GM23338 (cell line): ENCODE measurements at regions not wholly inside any gene's neighbourhood (a gene's known extent, or its start where the extent isn't known, plus 50 kb on each side); places are given as distances from the start of the nearest gene placed in this dataset.

Experiments used
- ATAC-seq: fragments of 200-7000 bp; cut with Tn5 transposase; 3 replicates; pipeline ENCODE4 v1.9.1; 2020
- DNase-seq: peaks from one replicate; pipeline ENCODE4 v3.0.0-alpha.2; 2015; ENCODE audit warnings: low spot score
- H2AFZ ChIP-seq: fragments of 200-600 bp; sonication (generic); 2 replicates; pipeline ENCODE4 v1.8.0; 2016; ENCODE audit warnings: antibody characterized with exemption, mild to moderate bottlenecking, moderate library complexity
- H3F3A ChIP-seq: fragments of 200-600 bp; sonication (generic); replicated peaks from 2 replicates; pipeline ENCODE4 v1.8.0; 2017; ENCODE audit warnings: antibody characterized with exemption, mixed run types, low read depth
- H3K27ac ChIP-seq: fragments of 200-600 bp; sonication (generic); 2 replicates; pipeline ENCODE4 v1.6.1; 2016; ENCODE audit warnings: low read depth
- H3K27me3 ChIP-seq: fragments of 200-600 bp; sonication (generic); 2 replicates; pipeline ENCODE4 v1.8.0; 2016; ENCODE audit warnings: mild to moderate bottlenecking, mixed run types, moderate library complexity; ENCODE audit not compliant: insufficient read depth
- H3K36me3 ChIP-seq: fragments of 200-600 bp; sonication (generic); 2 replicates; pipeline ENCODE4 v1.8.0; 2016; ENCODE audit warnings: mild to moderate bottlenecking; ENCODE audit not compliant: insufficient read depth
- H3K4me1 ChIP-seq: fragments of 200-600 bp; sonication (generic); 2 replicates; pipeline ENCODE4 v1.8.0; 2016; ENCODE audit warnings: mild to moderate bottlenecking, moderate library complexity; ENCODE audit not compliant: insufficient read depth
- H3K4me2 ChIP-seq: fragments of 200-600 bp; sonication (generic); 2 replicates; pipeline ENCODE4 v1.7.1; 2017; ENCODE audit warnings: mixed run types
- H3K4me3 ChIP-seq: fragments of 200-600 bp; sonication (generic); 2 replicates; pipeline ENCODE4 v1.6.1; 2016; ENCODE audit warnings: mixed run types
- H3K79me2 ChIP-seq: fragments of 200-600 bp; sonication (generic); replicated peaks from 2 replicates; pipeline ENCODE4 v1.8.0; 2017; ENCODE audit warnings: mild to moderate bottlenecking; ENCODE audit not compliant: insufficient read depth
- H3K9me2 ChIP-seq: fragments of 200-600 bp; sonication (generic); 2 replicates; pipeline ENCODE4 v1.8.0; 2017; ENCODE audit not compliant: insufficient read depth
- H4K20me1 ChIP-seq: fragments of 200-600 bp; sonication (generic); replicated peaks from 2 replicates; pipeline ENCODE4 v1.8.0; 2017; ENCODE audit warnings: mild to moderate bottlenecking; ENCODE audit not compliant: insufficient read depth
- H3K27ac Mint-ChIP-seq: 2 replicates; pipeline ENCODE4 v1.8.0; 2020; ENCODE audit warnings: inconsistent platforms, mild to moderate bottlenecking, moderate library complexity, mixed read lengths
- H3K27me3 Mint-ChIP-seq: 3 replicates; pipeline ENCODE4 v1.8.0; 2022; ENCODE audit warnings: low read depth, mild to moderate bottlenecking, moderate library complexity, mixed read lengths, inconsistent platforms; ENCODE audit not compliant: insufficient read depth, poor library complexity
- H3K36me3 Mint-ChIP-seq: 3 replicates; pipeline ENCODE4 v1.8.0; 2021; ENCODE audit warnings: low read depth, mild to moderate bottlenecking, inconsistent platforms, moderate library complexity, mixed read lengths
- H3K4me1 Mint-ChIP-seq: 3 replicates; pipeline ENCODE4 v1.8.0; 2020; ENCODE audit warnings: mild to moderate bottlenecking, inconsistent platforms, mixed read lengths
- H3K4me3 Mint-ChIP-seq: 3 replicates; pipeline ENCODE4 v1.8.0; 2021; ENCODE audit warnings: moderate library complexity, mild to moderate bottlenecking, inconsistent platforms, mixed read lengths
- H3K9me3 Mint-ChIP-seq: 3 replicates; pipeline ENCODE4 v1.8.0; 2020; ENCODE audit warnings: moderate library complexity, mild to moderate bottlenecking, inconsistent platforms, mixed read lengths
- CREB1 ChIP-seq: fragments of 250-450 bp; sonication (Bioruptor Pico); IDR thresholded peaks from 2 replicates; pipeline ENCODE4 v1.5.0; 2020; ENCODE audit warnings: low read depth, mild to moderate bottlenecking, moderate library complexity
- ETS1 ChIP-seq: IDR thresholded peaks from 2 replicates; pipeline ENCODE4 v1.6.1; 2016; ENCODE audit warnings: antibody characterized with exemption
- EZH2phosphoT487 ChIP-seq: fragments of 200-600 bp; sonication (generic); IDR thresholded peaks from one replicate; pipeline ENCODE4 v1.8.1; 2018; ENCODE audit warnings: antibody characterized with exemption; ENCODE audit not compliant: unreplicated experiment
- JUNB ChIP-seq: IDR thresholded peaks from one replicate; pipeline ENCODE4 v1.6.1; 2016; ENCODE audit warnings: antibody characterized with exemption; ENCODE audit not compliant: unreplicated experiment
- NANOG ChIP-seq: IDR thresholded peaks from 2 replicates; pipeline ENCODE4 v1.6.1; 2016; ENCODE audit warnings: antibody characterized with exemption, borderline replicate concordance
- POLR2AphosphoS5 ChIP-seq: IDR thresholded peaks from 2 replicates; pipeline ENCODE4 v1.6.1; 2016; ENCODE audit warnings: antibody characterized with exemption, low read depth
- ZNF114 ChIP-seq: fragments of 250-450 bp; sonication (Bioruptor Pico); IDR thresholded peaks from 2 replicates; pipeline ENCODE4 v1.5.0; 2020; ENCODE audit warnings: mild to moderate bottlenecking, moderate library complexity
- ZNF331 ChIP-seq: fragments of 250-450 bp; sonication (Bioruptor Pico); IDR thresholded peaks from 2 replicates; pipeline ENCODE4 v1.5.0; 2020; ENCODE audit warnings: low read depth, mild to moderate bottlenecking, moderate library complexity
- TF ChIP-seq, protein P1 (sequence below): IDR thresholded peaks from one replicate; pipeline ENCODE4 v1.6.1; 2018; ENCODE audit warnings: antibody characterized with exemption; ENCODE audit not compliant: unreplicated experiment
- TF ChIP-seq, protein P2 (sequence below): fragments of 250-450 bp; sonication (Bioruptor Pico); IDR thresholded peaks from 2 replicates; pipeline ENCODE4 v1.5.0; 2020; ENCODE audit warnings: mild to moderate bottlenecking, moderate library complexity

DNA sequence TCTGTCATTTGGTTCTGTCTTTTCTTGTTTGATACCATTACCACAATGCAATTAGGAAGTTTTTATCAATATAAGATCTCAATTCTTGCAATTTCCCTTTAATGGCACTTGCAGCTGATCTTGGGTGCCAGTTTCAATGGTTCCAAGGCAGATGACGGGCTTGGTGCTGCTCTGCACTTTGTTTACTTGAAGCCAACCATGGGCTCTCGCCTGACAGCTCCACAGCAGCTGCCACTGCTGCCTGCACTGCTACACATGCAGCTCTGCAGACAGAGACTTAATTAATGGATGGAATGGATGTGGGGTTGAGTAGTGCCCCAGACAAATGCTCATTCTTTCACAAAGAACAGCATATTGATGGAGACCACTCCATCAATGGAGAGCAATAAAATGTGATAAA, 1024.3 kb upstream of the EPHA7 start:
- Mint-ChIP-seq H3K4me1 (peaks cover 5% of the 10 kb centered on the region; the same call in 1 of the 3 replicates), H3K9me3 (no peaks in the 10 kb centered on the region; the same call in 2 of the 3 replicates), H3K36me3 (no peaks in the 10 kb centered on the region), H3K27me3 (peaks cover 1% of the 10 kb centered on the region), H3K27ac (no peak overlapping the region), H3K4me3 (no peak overlapping the region)
- DNase-seq (no peak), ATAC-seq (no peak)
- no peaks in the 10 kb centered on the region for H3F3A ChIP-seq
- no peaks in the 10 kb centered on the region for H3K36me3 ChIP-seq
- H3K4me2 ChIP-seq, result no peak overlapping the region
- TF ChIP-seq CREB1 (no peak), ZNF114 (CRISPR knock-in tag) (no peak), NANOG (no peak), ZNF331 (CRISPR knock-in tag) (no peak), EZH2phosphoT487 (no peak), JUNB (no peak)
- TF ChIP-seq, protein P1, sequence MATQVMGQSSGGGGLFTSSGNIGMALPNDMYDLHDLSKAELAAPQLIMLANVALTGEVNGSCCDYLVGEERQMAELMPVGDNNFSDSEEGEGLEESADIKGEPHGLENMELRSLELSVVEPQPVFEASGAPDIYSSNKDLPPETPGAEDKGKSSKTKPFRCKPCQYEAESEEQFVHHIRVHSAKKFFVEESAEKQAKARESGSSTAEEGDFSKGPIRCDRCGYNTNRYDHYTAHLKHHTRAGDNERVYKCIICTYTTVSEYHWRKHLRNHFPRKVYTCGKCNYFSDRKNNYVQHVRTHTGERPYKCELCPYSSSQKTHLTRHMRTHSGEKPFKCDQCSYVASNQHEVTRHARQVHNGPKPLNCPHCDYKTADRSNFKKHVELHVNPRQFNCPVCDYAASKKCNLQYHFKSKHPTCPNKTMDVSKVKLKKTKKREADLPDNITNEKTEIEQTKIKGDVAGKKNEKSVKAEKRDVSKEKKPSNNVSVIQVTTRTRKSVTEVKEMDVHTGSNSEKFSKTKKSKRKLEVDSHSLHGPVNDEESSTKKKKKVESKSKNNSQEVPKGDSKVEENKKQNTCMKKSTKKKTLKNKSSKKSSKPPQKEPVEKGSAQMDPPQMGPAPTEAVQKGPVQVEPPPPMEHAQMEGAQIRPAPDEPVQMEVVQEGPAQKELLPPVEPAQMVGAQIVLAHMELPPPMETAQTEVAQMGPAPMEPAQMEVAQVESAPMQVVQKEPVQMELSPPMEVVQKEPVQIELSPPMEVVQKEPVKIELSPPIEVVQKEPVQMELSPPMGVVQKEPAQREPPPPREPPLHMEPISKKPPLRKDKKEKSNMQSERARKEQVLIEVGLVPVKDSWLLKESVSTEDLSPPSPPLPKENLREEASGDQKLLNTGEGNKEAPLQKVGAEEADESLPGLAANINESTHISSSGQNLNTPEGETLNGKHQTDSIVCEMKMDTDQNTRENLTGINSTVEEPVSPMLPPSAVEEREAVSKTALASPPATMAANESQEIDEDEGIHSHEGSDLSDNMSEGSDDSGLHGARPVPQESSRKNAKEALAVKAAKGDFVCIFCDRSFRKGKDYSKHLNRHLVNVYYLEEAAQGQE, result no peak
- H3K4me1 ChIP-seq, result no peaks in the 10 kb centered on the region
- H3K4me3 ChIP-seq, result no peak overlapping the region
- H3K79me2 ChIP-seq, result no peaks in the 10 kb centered on the region
- no peaks in the 10 kb centered on the region for H4K20me1 ChIP-seq
- H3K27me3 ChIP-seq, result no peaks in the 10 kb centered on the region
- no peak overlapping the region for H3K27ac ChIP-seq
- H2AFZ ChIP-seq, result no peak overlapping the region
- H3K9me2 ChIP-seq, result peaks cover 7% of the 10 kb centered on the region; the same call in 1 of the 2 replicates

GRCh38 chr6:94424692-94425091, 1005.3 kb upstream of the EPHA7 start:
- DNase-seq, result no peak
- no peak for ATAC-seq
- H3K27ac ChIP-seq, result no peak overlapping the region
- H4K20me1 ChIP-seq, result no peaks in the 10 kb centered on the region
- no peak overlapping the region for H3K4me2 ChIP-seq
- no peaks in the 10 kb centered on the region for H3K27me3 Mint-ChIP-seq
- H3F3A ChIP-seq, result no peaks in the 10 kb centered on the region
- H3K27ac Mint-ChIP-seq, result no peak overlapping the region
- H2AFZ ChIP-seq, result no peak overlapping the region
- H3K4me1 Mint-ChIP-seq, result no peaks in the 10 kb centered on the region
- H3K4me3 ChIP-seq, result no peak overlapping the region
- H3K27me3 ChIP-seq, result no peaks in the 10 kb centered on the region
- H3K4me1 ChIP-seq, result no peaks in the 10 kb centered on the region
- no peaks in the 10 kb centered on the region; the same call in 2 of the 3 replicates for H3K9me3 Mint-ChIP-seq
- H3K36me3 ChIP-seq, result no peaks in the 10 kb centered on the region
- H3K9me2 ChIP-seq, result peaks cover 17% of the 10 kb centered on the region; the same call in 1 of the 2 replicates
- no peaks in the 10 kb centered on the region for H3K36me3 Mint-ChIP-seq
- no peak overlapping the region for H3K4me3 Mint-ChIP-seq
- no peaks in the 10 kb centered on the region for H3K79me2 ChIP-seq
- no peak for TF ChIP-seq ZNF114 (CRISPR knock-in tag)
- TF ChIP-seq NANOG, result no peak
- TF ChIP-seq, protein P2, sequence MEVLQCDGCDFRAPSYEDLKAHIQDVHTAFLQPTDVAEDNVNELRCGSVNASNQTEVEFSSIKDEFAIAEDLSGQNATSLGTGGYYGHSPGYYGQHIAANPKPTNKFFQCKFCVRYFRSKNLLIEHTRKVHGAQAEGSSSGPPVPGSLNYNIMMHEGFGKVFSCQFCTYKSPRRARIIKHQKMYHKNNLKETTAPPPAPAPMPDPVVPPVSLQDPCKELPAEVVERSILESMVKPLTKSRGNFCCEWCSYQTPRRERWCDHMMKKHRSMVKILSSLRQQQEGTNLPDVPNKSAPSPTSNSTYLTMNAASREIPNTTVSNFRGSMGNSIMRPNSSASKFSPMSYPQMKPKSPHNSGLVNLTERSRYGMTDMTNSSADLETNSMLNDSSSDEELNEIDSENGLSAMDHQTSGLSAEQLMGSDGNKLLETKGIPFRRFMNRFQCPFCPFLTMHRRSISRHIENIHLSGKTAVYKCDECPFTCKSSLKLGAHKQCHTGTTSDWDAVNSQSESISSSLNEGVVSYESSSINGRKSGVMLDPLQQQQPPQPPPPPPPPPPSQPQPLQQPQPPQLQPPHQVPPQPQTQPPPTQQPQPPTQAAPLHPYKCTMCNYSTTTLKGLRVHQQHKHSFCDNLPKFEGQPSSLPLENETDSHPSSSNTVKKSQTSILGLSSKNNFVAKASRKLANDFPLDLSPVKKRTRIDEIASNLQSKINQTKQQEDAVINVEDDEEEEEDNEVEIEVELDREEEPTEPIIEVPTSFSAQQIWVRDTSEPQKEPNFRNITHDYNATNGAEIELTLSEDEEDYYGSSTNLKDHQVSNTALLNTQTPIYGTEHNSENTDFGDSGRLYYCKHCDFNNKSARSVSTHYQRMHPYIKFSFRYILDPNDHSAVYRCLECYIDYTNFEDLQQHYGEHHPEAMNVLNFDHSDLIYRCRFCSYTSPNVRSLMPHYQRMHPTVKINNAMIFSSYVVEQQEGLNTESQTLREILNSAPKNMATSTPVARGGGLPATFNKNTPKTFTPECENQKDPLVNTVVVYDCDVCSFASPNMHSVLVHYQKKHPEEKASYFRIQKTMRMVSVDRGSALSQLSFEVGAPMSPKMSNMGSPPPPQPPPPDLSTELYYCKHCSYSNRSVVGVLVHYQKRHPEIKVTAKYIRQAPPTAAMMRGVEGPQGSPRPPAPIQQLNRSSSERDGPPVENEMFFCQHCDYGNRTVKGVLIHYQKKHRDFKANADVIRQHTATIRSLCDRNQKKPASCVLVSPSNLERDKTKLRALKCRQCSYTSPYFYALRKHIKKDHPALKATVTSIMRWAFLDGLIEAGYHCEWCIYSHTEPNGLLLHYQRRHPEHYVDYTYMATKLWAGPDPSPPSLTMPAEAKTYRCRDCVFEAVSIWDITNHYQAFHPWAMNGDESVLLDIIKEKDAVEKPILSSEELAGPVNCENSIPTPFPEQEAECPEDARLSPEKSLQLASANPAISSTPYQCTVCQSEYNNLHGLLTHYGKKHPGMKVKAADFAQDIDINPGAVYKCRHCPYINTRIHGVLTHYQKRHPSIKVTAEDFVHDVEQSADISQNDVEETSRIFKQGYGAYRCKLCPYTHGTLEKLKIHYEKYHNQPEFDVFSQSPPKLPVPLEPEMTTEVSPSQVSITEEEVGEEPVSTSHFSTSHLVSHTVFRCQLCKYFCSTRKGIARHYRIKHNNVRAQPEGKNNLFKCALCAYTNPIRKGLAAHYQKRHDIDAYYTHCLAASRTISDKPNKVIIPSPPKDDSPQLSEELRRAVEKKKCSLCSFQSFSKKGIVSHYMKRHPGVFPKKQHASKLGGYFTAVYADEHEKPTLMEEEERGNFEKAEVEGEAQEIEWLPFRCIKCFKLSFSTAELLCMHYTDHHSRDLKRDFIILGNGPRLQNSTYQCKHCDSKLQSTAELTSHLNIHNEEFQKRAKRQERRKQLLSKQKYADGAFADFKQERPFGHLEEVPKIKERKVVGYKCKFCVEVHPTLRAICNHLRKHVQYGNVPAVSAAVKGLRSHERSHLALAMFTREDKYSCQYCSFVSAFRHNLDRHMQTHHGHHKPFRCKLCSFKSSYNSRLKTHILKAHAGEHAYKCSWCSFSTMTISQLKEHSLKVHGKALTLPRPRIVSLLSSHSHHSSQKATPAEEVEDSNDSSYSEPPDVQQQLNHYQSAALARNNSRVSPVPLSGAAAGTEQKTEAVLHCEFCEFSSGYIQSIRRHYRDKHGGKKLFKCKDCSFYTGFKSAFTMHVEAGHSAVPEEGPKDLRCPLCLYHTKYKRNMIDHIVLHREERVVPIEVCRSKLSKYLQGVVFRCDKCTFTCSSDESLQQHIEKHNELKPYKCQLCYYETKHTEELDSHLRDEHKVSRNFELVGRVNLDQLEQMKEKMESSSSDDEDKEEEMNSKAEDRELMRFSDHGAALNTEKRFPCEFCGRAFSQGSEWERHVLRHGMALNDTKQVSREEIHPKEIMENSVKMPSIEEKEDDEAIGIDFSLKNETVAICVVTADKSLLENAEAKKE (CRISPR knock-in tag), result no peak
- no peak for TF ChIP-seq EZH2phosphoT487
- TF ChIP-seq ETS1, result no peak
- no peak for TF ChIP-seq ZNF331 (CRISPR knock-in tag)
- TF ChIP-seq JUNB, result no peak
- no peak for TF ChIP-seq CREB1
- no peak for TF ChIP-seq POLR2AphosphoS5
